Frontal cortex (tissue), 3 donors: ENCODE measurements at regions not wholly inside any gene's neighbourhood (a gene's known extent, or its start where the extent isn't known, plus 50 kb on each side); places are given as distances from the start of the nearest gene placed in this dataset.

Experiments
- DNase-seq, 2 donors: peaks; one replicate each; pipeline ENCODE4 v3.0.0; 2012; ENCODE audit warnings: low spot score in 2 of 2
- FAIRE-seq: peaks from 2 replicates; lab custom pipeline; 2012; peaks lifted over from hg19 to GRCh38; lab: Jason Lieb, UNC
- donor health status: control.
- donor health status: control.
- donor health status: control.

- no peak for DNase-seq
- FAIRE-seq: no peak
These were observed 124.0 kb upstream of the NCOR2 start for GRCh38 chr12:124691429-124691828.

- DNase-seq (no peak), FAIRE-seq (no peak)
These were observed 122.2 kb upstream of the NCOR2 start for GRCh38 chr12:124689631-124690030.

- no peak for FAIRE-seq
- no peak for DNase-seq
These were observed 121.1 kb upstream of the NCOR2 start for GRCh38 chr12:124688356-124688992.

- DNase-seq (peak in 1 of 2 donors; percentile 43), FAIRE-seq (no peak)
These were observed 120.5 kb upstream of the NCOR2 start for GRCh38 chr12:124687917-124688316.

- DNase-seq: no peak
- no peak for FAIRE-seq
These were observed 119.9 kb upstream of the NCOR2 start for GRCh38 chr12:124687174-124687902.

GRCh38 chr12:124686370-124687173 is 119.2 kb upstream of the NCOR2 start:
- DNase-seq (no peak), FAIRE-seq (no peak)

- FAIRE-seq (no peak), DNase-seq (no peak)
These were observed 118.4 kb upstream of the NCOR2 start for GRCh38 chr12:124685689-124686369.

GRCh38 chr12:124684971-124685688 is 117.7 kb upstream of the NCOR2 start:
- peak in 1 of 2 donors; percentile 66 for DNase-seq
- no peak for FAIRE-seq

GRCh38 chr12:124684496-124684895 is 117.1 kb upstream of the NCOR2 start:
- FAIRE-seq: no peak
- DNase-seq: no peak

- DNase-seq (no peak), FAIRE-seq (no peak)
These were observed 116.0 kb upstream of the NCOR2 start for GRCh38 chr12:124683152-124684124.

GRCh38 chr12:124682425-124683151 is 115.2 kb upstream of the NCOR2 start:
- FAIRE-seq: no peak

GRCh38 chr12:124681779-124682391 is 114.5 kb upstream of the NCOR2 start:
- no peak for DNase-seq
- no peak for FAIRE-seq

More at GRCh38 chr12:124682425-124683151, 115.2 kb upstream of the NCOR2 start:
- DNase-seq: no peak

GRCh38 chr12:124680863-124681778 is 113.7 kb upstream of the NCOR2 start:
- FAIRE-seq: no peak

GRCh38 chr12:124679533-124680371 is 112.3 kb upstream of the NCOR2 start:
- FAIRE-seq (no peak), DNase-seq (peak in 1 of 2 donors; percentile 66)

More at GRCh38 chr12:124680863-124681778, 113.7 kb upstream of the NCOR2 start:
- no peak for DNase-seq

- FAIRE-seq: no peak
These were observed 111.6 kb upstream of the NCOR2 start for GRCh38 chr12:124679047-124679446.

More at GRCh38 chr12:124679047-124679446, 111.6 kb upstream of the NCOR2 start:
- no peak for DNase-seq
